ENCODE measurements at regions not wholly inside any gene's neighbourhood (a gene's known extent, or its start where the extent isn't known, plus 50 kb on each side); places are given as distances from the start of the nearest gene placed in this dataset.

DNA sequence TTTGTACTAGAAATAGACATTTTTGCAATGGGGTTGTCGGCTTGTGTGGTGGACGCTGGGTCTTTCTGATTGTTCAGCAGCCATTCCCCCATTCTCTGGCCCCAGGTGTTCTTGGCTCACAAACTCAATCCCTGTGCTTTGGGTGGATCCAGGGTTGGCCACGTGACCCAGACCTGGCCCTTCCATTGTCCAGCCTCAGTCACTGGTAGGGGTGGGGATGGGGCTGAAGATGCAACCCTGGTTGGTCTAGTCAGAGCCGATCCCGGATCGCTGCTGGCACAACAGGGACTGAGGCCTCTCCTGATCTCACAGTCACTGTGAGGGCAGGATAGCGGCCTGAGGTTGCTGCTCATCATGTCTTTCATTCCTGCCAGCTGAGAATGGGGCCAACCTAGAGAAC lies 365.3 kb upstream of the SULF2 start:
- H3K4me2 ChIP-seq (ENCODE audit: low read length), result no peak overlapping the region
- no peaks in the 10 kb centered on the region for H3K79me2 ChIP-seq (ENCODE audit: control insufficient read depth, low read length)
- no peaks in the 10 kb centered on the region for H4K20me1 ChIP-seq (ENCODE audit: control insufficient read depth, insufficient read depth, low read depth, low read length)
- TF ChIP-seq CTCF (IDR thresholded peaks at IDR 0.05; ENCODE audit: low read depth, low read length, poor library complexity, severe bottlenecking) (no peak), EZH2phosphoT487 (IDR thresholded peaks at IDR 0.05; ENCODE audit: borderline replicate concordance, low read length) (no peak)
- H3K9me2 ChIP-seq (replicated peaks; ENCODE audit: control insufficient read depth, low read length), result no peaks in the 10 kb centered on the region
- no peaks in the 10 kb centered on the region for H3K36me3 ChIP-seq (ENCODE audit: control insufficient read depth, low read length)
- no peaks in the 10 kb centered on the region for H3K9me3 ChIP-seq (ENCODE audit: control insufficient read depth, insufficient read depth, low read length)
- H3F3A ChIP-seq (ENCODE audit: control insufficient read depth, insufficient read depth), result no peaks in the 10 kb centered on the region
- no peaks in the 10 kb centered on the region for H3K4me1 ChIP-seq (ENCODE audit: control insufficient read depth, low read length)
- no peak overlapping the region for H3K4me3 ChIP-seq (ENCODE audit: low read length)
- no peaks in the 10 kb centered on the region; the same call in 1 of the 2 replicates for H3K27me3 ChIP-seq (ENCODE audit: control insufficient read depth, low read length)
- no peak overlapping the region for H3K27ac ChIP-seq (ENCODE audit: low read depth, low read length)

- Histone ChIP-seq H3K4me3 (ENCODE audit: low read length) (no peak overlapping the region), H3K9me2 (replicated peaks; ENCODE audit: control insufficient read depth, low read length) (no peaks in the 10 kb centered on the region), H3K4me1 (ENCODE audit: control insufficient read depth, low read length) (no peaks in the 10 kb centered on the region), H3K27ac (ENCODE audit: low read depth, low read length) (no peak overlapping the region), H3F3A (ENCODE audit: control insufficient read depth, insufficient read depth) (no peaks in the 10 kb centered on the region), H4K20me1 (ENCODE audit: control insufficient read depth, insufficient read depth, low read depth, low read length) (no peaks in the 10 kb centered on the region), H3K4me2 (ENCODE audit: low read length) (no peak overlapping the region), H3K9me3 (ENCODE audit: control insufficient read depth, insufficient read depth, low read length) (no peaks in the 10 kb centered on the region), H3K27me3 (ENCODE audit: control insufficient read depth, low read length) (no peaks in the 10 kb centered on the region; the same call in 1 of the 2 replicates), H3K79me2 (ENCODE audit: control insufficient read depth, low read length) (no peaks in the 10 kb centered on the region), H3K36me3 (ENCODE audit: control insufficient read depth, low read length) (no peaks in the 10 kb centered on the region)
- no peak for TF ChIP-seq EZH2phosphoT487 (IDR thresholded peaks at IDR 0.05; ENCODE audit: borderline replicate concordance, low read length)
- no peak for TF ChIP-seq CTCF (IDR thresholded peaks at IDR 0.05; ENCODE audit: low read depth, low read length, poor library complexity, severe bottlenecking)
Observed at GRCh38 chr20:48149902-48150301, 364.6 kb upstream of the SULF2 start.

DNA sequence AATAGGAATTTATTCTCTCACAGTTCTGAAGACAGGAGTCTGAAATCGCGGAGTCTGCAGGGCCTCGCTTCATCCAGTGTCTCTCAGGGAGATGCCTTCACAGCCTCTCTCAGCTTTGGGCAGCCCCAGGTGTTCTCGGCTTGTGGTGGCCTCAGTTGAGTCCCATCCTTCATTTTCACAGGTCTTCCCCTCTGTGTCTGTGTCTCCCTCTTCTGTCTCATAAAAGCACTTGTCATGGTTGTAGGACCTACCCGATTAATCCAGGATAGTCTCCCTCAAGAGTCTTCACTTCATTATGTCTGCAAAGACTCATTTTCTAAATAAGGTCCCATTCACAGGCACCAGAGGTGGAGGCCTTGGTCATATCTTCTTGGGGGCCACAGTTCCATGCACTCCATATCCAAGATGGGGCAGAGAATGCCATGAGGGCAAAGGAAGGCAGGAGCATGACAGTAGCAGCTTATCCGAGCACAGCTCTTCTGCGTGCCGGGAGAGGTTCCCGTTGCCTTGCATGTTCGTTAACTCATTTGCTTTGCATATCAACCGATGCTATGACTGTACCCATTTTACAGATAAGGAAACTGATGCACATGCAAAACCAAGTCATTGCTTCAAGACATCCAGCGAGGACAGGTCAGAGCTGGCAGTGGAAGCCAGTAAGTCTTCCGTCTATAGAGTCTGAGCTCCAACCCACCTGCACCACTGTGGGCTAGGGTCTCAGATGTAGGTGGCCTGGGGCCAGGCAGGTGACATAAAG lies 363.8 kb upstream of the SULF2 start:
- Histone ChIP-seq H3K4me2 (ENCODE audit: low read length) (no peak overlapping the region), H4K20me1 (ENCODE audit: control insufficient read depth, insufficient read depth, low read depth, low read length) (no peaks in the 10 kb centered on the region), H3K27ac (ENCODE audit: low read depth, low read length) (no peak overlapping the region)

More for the DNA sequence above, 363.8 kb upstream of the SULF2 start:
- H3K9me2 ChIP-seq (replicated peaks; ENCODE audit: control insufficient read depth, low read length), result no peaks in the 10 kb centered on the region
- no peaks in the 10 kb centered on the region for H3K36me3 ChIP-seq (ENCODE audit: control insufficient read depth, low read length)
- H3K79me2 ChIP-seq (ENCODE audit: control insufficient read depth, low read length), result no peaks in the 10 kb centered on the region
- no peaks in the 10 kb centered on the region for H3K4me1 ChIP-seq (ENCODE audit: control insufficient read depth, low read length)
- TF ChIP-seq EZH2phosphoT487 (IDR thresholded peaks at IDR 0.05; ENCODE audit: borderline replicate concordance, low read length) (no peak), CTCF (IDR thresholded peaks at IDR 0.05; ENCODE audit: low read depth, low read length, poor library complexity, severe bottlenecking) (no peak)
- H3F3A ChIP-seq (ENCODE audit: control insufficient read depth, insufficient read depth), result no peaks in the 10 kb centered on the region
- no peaks in the 10 kb centered on the region for H3K9me3 ChIP-seq (ENCODE audit: control insufficient read depth, insufficient read depth, low read length)
- H3K4me3 ChIP-seq (ENCODE audit: low read length), result no peak overlapping the region
- no peaks in the 10 kb centered on the region; the same call in 1 of the 2 replicates for H3K27me3 ChIP-seq (ENCODE audit: control insufficient read depth, low read length)
